Liver (tissue), 8 donors: ENCODE measurements at regions not wholly inside any gene's neighbourhood (a gene's known extent, or its start where the extent isn't known, plus 50 kb on each side); places are given as distances from the start of the nearest gene placed in this dataset.
"Not testable (repeated sequence)": the region's sequence is repeated elsewhere in the genome, so short reads cannot be mapped to it uniquely, and the experiment has no call there.

Source experiments
- DNase-seq: peaks from one replicate; pipeline ENCODE4 v3.0.0-alpha.2; 2017; ENCODE audit warnings: low spot score
- H3K27ac ChIP-seq, 2 donors: one replicate each; pipeline ENCODE4 v1.7.0; 2013; ENCODE audit warnings: inconsistent platforms in 2 of 2, low read length in 2 of 2, control low read depth in 1 of 2, low read depth in 1 of 2, mild to moderate bottlenecking in 1 of 2
- H3K27me3 ChIP-seq, 4 donors: one replicate each; pipeline versions ENCODE4 v1.6.1 to v1.7.0; 2013; ENCODE audit warnings: low read length in 3 of 4, inconsistent platforms in 1 of 4, mild to moderate bottlenecking in 1 of 4, moderate library complexity in 1 of 4; ENCODE audit not compliant: control insufficient read depth in 4 of 4, insufficient read depth in 4 of 4
- H3K36me3 ChIP-seq, 4 donors: one replicate each; pipeline versions ENCODE4 v1.6.1 to v1.7.0; 2013; ENCODE audit warnings: low read length in 3 of 4, mild to moderate bottlenecking in 3 of 4, low read depth in 1 of 4, moderate library complexity in 1 of 4; ENCODE audit not compliant: control insufficient read depth in 4 of 4, insufficient read depth in 3 of 4
- H3K4me1 ChIP-seq, 4 donors: one replicate each; pipeline versions ENCODE4 v1.6.1 to v1.7.0; 2013; ENCODE audit warnings: low read length in 3 of 4, mild to moderate bottlenecking in 3 of 4, moderate library complexity in 1 of 4; ENCODE audit not compliant: control insufficient read depth in 4 of 4, insufficient read depth in 4 of 4
- H3K4me3 ChIP-seq, 3 donors: one replicate each; pipeline versions ENCODE4 v1.6.1 to v1.7.0; 2013; ENCODE audit warnings: low read length in 3 of 3, control low read depth in 1 of 3, low read depth in 1 of 3, mild to moderate bottlenecking in 1 of 3
- H3K9ac ChIP-seq, 2 donors: one replicate each; pipeline ENCODE4 v1.7.0; 2013; ENCODE audit warnings: low read length in 2 of 2, mild to moderate bottlenecking in 2 of 2, moderate library complexity in 2 of 2, control low read depth in 1 of 2, low read depth in 1 of 2
- H3K9me3 ChIP-seq, 4 donors: one replicate each; pipeline versions ENCODE4 v1.6.1 to v1.7.0; 2013; ENCODE audit warnings: low read length in 3 of 4; ENCODE audit not compliant: control insufficient read depth in 4 of 4
- ATF3 ChIP-seq: IDR thresholded peaks from 2 replicates; pipeline ENCODE4 v1.6.1; 2016; ENCODE audit warnings: antibody characterized with exemption
- CTCF ChIP-seq: fragments of 150-350 bp; IDR thresholded peaks from 2 replicates; pipeline ENCODE4 v1.5.1; 2017; ENCODE audit warnings: improper control_type of control experiment, low read depth, low read length; ENCODE audit not compliant: missing input control
- EGR1 ChIP-seq, 2 donors: IDR thresholded peaks; 2 replicates each; pipeline ENCODE4 v1.6.1; 2016 to 2018; ENCODE audit warnings: antibody characterized with exemption in 2 of 2, low read depth in 2 of 2
- FOXA1 ChIP-seq: IDR thresholded peaks from 2 replicates; pipeline ENCODE4 v1.6.1; 2016; ENCODE audit warnings: antibody characterized with exemption
- FOXA2 ChIP-seq: IDR thresholded peaks from 2 replicates; pipeline ENCODE4 v1.6.1; 2016; ENCODE audit warnings: antibody characterized with exemption
- GABPA ChIP-seq, 2 donors: IDR thresholded peaks in 1 of 2; conservative IDR thresholded peaks in 1 of 2; 2 replicates each; pipeline ENCODE4 v1.6.1; 2016; ENCODE audit warnings: antibody characterized with exemption in 2 of 2, mild to moderate bottlenecking in 1 of 2, moderate library complexity in 1 of 2
- HNF4A ChIP-seq, 2 donors: conservative IDR thresholded peaks; 2 replicates each; pipeline ENCODE4 v1.6.1; 2016; ENCODE audit warnings: antibody characterized with exemption in 2 of 2, mild to moderate bottlenecking in 2 of 2
- HNF4G ChIP-seq: IDR thresholded peaks from 2 replicates; pipeline ENCODE4 v1.6.1; 2016; ENCODE audit warnings: antibody characterized with exemption
- JUND ChIP-seq, 2 donors: IDR thresholded peaks; 2 replicates each; pipeline ENCODE4 v1.6.1; 2016; ENCODE audit warnings: antibody characterized with exemption in 2 of 2
- MAX ChIP-seq: IDR thresholded peaks from 2 replicates; pipeline ENCODE4 v1.6.1; 2016; ENCODE audit warnings: antibody characterized with exemption
- NR2F2 ChIP-seq: IDR thresholded peaks from 2 replicates; pipeline ENCODE4 v1.6.1; 2016; ENCODE audit warnings: antibody characterized with exemption
- RXRA ChIP-seq, 2 donors: IDR thresholded peaks; 2 replicates each; pipeline ENCODE4 v1.6.1; 2017 to 2018; ENCODE audit warnings: antibody characterized with exemption in 2 of 2, mild to moderate bottlenecking in 1 of 2
- SP1 ChIP-seq: IDR thresholded peaks from 2 replicates; pipeline ENCODE4 v1.6.1; 2018; ENCODE audit warnings: antibody characterized with exemption, mild to moderate bottlenecking
- YY1 ChIP-seq: IDR thresholded peaks from 2 replicates; pipeline ENCODE4 v1.6.1; 2016; ENCODE audit warnings: antibody characterized with exemption, mild to moderate bottlenecking
- ZBTB33 ChIP-seq: IDR thresholded peaks from 2 replicates; pipeline ENCODE4 v1.6.1; 2016; ENCODE audit warnings: antibody characterized with exemption
- WGBS: extraction: QIAGEN DNeasy Blood & Tissue Kit; methylation state at CpG from one replicate; pipeline ENCODE4 v1.1.7; 2013; 5-methylcytosine and 5-hydroxymethylcytosine counted together
- donor health status: healthy.
- donor health status: healthy.
- donor health status: healthy.
- donor health status: healthy.
- donor health status: healthy.

- H3K27me3 ChIP-seq, H3K9me3 ChIP-seq, H3K36me3 ChIP-seq, H3K4me1 ChIP-seq, H3K4me3 ChIP-seq, H3K9ac ChIP-seq, H3K27ac ChIP-seq: not testable (repeated sequence)
- WGBS = 88% methylated on average over 10 of the region's 10 CpGs
- DNase-seq = peak; percentile 27
Observed at GRCh38 chr1:157294387-157295145, 156.4 kb upstream of the ETV3 start.

- DNase-seq = peak; percentile 20
- Histone ChIP-seq H3K9me3 (no peaks in the 10 kb centered on the region), H3K36me3 (no peaks in the 10 kb centered on the region), H3K27ac (no peak overlapping the region), H3K4me3 (no peak overlapping the region), H3K4me1 (no peaks in the 10 kb centered on the region), H3K27me3 (no peaks in the 10 kb centered on the region), H3K9ac (no peak overlapping the region)
- 67% methylated on average over 4 of the region's 4 CpGs for WGBS
- TF ChIP-seq SP1 (no peak), FOXA1 (no peak), HNF4A (conservative IDR thresholded peaks at IDR 0.05) (no peak), EGR1 (IDR thresholded peaks at IDR 0.05; ENCODE audit: low read depth in 2 of 2) (no peak), HNF4G (no peak), FOXA2 (no peak), MAX (no peak)
Observed at GRCh38 chr1:157292809-157293564, 154.8 kb upstream of the ETV3 start.

- H3K9ac ChIP-seq = no peak overlapping the region
- H3K4me1 ChIP-seq = no peaks in the 10 kb centered on the region
- WGBS = 78% methylated on average over 6 of the region's 6 CpGs
- TF ChIP-seq ATF3 = no peak
- TF ChIP-seq RXRA (IDR thresholded peaks at IDR 0.05) = no peak
- no peak for TF ChIP-seq FOXA2
- no peak for TF ChIP-seq FOXA1
- no peaks in the 10 kb centered on the region for H3K9me3 ChIP-seq
- no peak overlapping the region for H3K27ac ChIP-seq
- peak; percentile 17 for DNase-seq
- H3K4me3 ChIP-seq = no peak overlapping the region
- no peaks in the 10 kb centered on the region for H3K27me3 ChIP-seq
- H3K36me3 ChIP-seq = no peaks in the 10 kb centered on the region
Observed at GRCh38 chr1:157292302-157292701, 154.1 kb upstream of the ETV3 start.

- 68% methylated on average over 2 of the region's 2 CpGs for WGBS
- H3K27ac ChIP-seq = no peak overlapping the region
- H3K36me3 ChIP-seq = no peaks in the 10 kb centered on the region
- H3K27me3 ChIP-seq = no peaks in the 10 kb centered on the region
- H3K9me3 ChIP-seq = no peaks in the 10 kb centered on the region
- H3K4me3 ChIP-seq = no peak overlapping the region
- DNase-seq = peak; percentile 17
- no peaks in the 10 kb centered on the region for H3K4me1 ChIP-seq
- no peak overlapping the region for H3K9ac ChIP-seq
- TF ChIP-seq GABPA (IDR thresholded peaks at IDR 0.05 in 1 of 2, conservative IDR thresholded peaks at IDR 0.05 in 1 of 2) (no peak), NR2F2 (no peak), CTCF (no peak), JUND (IDR thresholded peaks at IDR 0.05) (no peak), RXRA (IDR thresholded peaks at IDR 0.05) (no peak), YY1 (no peak), MAX (no peak), EGR1 (IDR thresholded peaks at IDR 0.05; ENCODE audit: low read depth in 2 of 2) (no peak), SP1 (no peak), ZBTB33 (no peak)
Observed at GRCh38 chr1:157291083-157291482, 152.9 kb upstream of the ETV3 start.
